COLO668 (cell line): ENCODE measurements at regions not wholly inside any gene's neighbourhood (a gene's known extent, or its start where the extent isn't known, plus 50 kb on each side); places are given as distances from the start of the nearest gene placed in this dataset.

Source experiments
- DNase-seq: peaks from one replicate; lab custom pipeline; 2025; ENCODE audit not compliant: unreplicated experiment; lab: John Stamatoyannopoulos, UW

DNA sequence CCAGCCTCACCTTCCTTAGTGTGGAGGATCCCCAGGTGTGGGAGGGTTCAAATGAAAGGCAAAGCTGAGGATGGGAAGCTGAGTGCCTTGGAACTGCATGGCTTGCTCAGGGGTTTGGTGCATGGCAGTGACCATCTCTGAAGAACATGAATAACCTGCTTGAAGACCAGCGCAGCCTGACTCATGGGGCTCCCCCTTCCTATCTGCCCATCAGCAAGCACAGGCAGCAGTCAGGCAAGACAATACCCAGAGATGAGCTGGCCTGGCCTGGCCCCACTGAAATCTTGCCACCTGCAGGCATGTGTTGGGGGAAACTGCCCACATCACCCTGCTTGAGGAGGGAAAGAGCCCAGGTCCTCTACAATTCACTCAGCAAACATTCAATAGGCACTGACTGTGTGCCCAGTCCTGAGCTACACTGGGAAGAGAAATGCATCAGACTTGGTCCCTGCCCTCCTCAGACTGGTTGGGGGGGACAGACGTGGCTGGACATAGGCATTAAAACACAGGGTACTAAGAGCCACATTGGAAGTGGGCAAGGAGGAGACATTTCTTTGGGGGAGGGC lies 105.0 kb upstream of the ALDH1B1 start:
- no peak for DNase-seq

DNA sequence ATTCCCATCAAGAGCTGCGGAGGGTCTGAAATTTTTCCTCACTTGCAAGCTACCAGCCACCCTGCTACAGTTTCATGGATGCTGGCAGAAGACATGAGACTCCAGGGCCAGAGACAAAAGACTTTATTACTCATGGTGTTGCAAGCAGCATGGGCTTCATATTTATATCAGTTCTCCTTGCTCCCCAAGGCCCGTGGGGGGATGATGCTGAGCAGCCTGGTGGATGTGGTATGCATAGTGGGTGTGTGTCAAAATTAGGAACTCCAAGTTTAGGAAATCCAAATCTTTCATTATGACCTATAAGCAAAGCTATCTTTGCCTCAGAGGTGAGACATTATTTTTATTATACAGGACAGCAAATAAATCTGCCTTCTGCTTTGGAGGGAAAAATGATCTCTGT lies 105.7 kb upstream of the ALDH1B1 start:
- DNase-seq = no peak

DNA sequence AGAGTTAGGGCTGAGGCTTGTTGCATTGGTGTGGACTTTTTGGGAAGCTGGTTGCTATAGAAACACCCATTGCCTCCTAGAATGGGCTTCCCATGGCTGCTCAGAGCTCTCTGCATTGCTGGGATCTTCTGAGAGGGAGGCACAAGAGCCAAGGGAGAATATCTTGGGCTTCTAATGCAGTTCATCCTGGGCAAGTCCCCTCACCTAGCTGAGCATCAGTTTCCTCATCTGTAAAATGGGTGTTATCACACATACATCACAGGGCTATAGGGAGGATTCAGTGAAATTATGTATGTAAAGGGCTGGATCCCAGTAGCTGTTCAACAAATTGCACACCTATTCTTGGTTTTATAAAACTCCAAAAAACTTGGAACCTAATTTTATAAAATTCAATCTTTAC lies 106.1 kb upstream of the ALDH1B1 start:
- DNase-seq = no peak

DNA sequence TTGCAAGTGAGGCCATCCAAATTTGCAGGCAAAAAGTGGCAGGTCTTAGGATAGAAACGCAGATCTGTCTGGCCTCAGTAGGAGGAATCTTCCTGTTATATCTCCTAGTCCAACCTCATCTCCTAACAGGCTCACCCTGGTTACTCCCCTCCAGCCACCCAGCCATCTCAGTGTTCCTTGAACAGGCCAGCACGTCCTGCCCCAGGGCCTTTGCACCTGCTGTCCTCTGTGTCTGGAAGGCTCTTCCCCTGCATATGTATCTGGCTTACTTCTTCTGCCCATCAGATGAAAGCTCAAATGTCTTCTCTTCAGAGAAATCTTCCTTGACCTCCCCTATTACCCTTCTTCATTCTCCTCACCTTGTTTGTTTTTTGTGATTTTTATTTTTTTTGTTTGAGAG lies 107.3 kb upstream of the ALDH1B1 start:
- DNase-seq = no peak

DNA sequence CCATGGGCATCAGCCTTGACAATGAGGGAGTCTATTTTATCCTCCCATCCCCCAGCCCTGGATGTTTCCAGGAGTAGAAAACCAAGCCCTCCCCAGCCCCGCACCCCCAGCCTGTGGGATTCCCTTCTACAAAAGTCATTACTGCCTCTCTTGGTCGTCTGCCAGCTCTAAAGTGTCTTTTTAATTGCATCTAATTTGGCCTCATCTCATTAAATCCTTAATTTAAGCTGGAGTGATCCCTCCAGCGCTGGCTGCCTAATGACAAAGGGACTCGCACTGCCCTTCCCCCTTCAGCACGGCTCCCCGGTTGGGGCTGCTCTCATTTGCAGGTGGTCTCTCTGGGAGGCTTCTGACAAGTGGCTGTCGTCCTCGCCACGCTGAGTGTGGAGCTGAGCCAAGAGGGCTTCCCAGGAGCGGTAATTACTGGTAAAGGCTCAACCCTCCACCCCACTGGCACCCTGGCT lies 107.9 kb upstream of the ALDH1B1 start:
- DNase-seq = no peak

DNA sequence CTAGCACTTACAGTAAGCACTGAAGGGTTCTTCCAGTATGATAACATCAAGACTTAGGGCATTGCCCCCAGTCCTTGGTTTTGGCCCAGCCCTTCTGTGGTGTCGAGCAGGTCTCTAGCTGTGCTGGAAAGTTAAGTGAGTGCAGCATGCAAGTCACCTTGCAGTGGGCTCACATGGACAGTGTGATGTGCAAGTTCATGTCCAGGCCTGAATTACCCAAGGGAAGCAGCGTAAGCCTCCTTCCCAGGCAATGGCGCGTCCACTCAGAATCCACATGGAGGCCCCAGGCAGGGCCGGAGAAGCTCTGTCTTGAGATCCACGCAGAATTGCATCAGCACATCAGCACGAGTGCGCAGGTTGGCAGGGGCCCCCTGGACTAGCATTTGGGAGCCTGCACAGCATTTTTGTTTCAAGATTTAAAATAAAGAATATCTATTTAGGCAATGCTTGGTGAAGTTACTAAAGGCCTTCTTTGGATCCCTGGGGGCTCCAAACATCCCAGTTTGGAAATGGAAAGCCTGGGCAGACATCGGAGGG lies 108.4 kb upstream of the ALDH1B1 start:
- DNase-seq = no peak

DNA sequence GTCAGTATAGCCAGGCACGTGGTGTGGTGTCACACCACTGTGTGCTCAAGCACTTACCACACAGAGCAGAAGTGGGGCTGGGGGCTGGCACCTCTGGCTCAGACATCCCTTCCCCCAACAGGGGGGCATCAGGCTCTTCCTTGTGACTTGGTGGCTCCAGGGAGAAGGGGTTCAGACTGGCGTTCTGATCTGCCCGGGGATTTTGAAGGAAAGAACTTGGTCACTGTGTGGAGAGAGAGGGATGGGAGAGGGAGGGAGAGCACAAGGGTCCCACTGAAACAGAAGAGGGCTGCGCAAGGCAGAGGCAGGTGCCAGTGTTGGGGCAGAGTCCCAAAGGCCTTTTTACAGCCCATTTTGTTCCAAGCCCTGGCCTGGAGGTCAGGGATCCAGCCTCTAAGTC lies 109.7 kb upstream of the ALDH1B1 start:
- DNase-seq = no peak

DNA sequence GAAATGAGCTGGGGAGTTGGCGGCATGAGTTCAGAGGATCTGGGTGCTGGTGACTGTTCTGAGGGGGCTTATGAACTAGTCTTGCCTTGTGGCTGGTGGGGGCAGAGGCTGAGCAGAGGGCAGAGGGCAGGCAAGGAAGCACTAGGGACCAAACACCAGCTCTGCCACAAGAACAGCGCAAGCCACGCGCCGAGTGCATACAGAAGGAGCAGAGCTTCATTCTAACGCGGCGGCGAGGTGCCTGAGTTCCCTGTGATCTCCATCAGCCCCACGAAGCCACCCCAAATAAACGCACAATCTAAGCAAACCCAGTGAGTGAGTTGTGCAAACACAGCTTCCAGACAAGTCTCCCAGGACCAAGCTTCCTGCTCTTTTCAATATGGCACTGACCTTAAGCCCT lies 110.6 kb upstream of the ALDH1B1 start:
- DNase-seq = no peak

DNA sequence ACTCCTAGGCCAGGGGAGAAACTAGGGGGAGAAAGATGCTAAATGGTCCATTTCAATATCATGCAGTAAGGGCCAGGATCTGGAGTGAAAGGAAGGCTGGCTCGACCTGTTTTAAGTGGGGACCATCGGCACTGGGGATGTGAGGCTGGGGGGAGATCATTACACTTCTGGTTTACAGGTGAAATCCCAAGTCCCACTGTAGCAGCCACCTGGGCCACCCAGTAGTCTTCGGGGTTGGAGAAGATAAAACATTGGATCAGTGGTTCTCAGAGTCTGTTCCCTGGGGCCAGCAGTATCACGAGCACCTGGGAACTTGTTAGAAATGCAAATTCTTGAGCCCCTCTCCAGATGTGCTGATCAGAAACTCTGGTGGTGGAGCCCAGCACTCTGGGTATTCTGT lies 111.3 kb upstream of the ALDH1B1 start:
- DNase-seq = no peak

DNA sequence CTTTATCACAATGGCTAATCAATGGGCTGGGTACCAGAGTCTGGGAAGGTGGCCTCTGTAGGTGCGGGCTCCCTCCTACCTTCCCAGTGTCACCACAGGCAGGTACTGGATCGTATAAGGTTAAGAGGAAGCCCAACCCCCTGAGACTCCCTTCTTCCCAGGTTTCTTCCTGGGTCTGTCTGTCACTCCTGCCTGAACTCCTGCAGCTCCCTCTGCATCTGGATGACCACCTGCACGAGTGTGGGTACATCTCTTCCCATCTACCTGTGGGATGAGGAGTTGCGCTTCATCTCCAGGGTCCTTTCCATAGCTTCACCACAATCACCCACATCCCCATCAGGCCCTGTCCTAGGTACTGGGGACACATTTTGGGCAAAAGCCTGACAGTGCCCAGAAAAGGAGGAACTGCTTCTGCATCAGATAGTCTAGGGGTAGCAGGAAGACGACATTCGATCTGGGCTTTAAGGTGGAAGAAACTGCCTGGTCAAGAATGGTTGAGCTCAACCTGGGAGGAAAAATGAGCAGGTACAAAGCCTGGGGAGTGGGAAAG lies 112.2 kb upstream of the ALDH1B1 start:
- DNase-seq = no peak

DNA sequence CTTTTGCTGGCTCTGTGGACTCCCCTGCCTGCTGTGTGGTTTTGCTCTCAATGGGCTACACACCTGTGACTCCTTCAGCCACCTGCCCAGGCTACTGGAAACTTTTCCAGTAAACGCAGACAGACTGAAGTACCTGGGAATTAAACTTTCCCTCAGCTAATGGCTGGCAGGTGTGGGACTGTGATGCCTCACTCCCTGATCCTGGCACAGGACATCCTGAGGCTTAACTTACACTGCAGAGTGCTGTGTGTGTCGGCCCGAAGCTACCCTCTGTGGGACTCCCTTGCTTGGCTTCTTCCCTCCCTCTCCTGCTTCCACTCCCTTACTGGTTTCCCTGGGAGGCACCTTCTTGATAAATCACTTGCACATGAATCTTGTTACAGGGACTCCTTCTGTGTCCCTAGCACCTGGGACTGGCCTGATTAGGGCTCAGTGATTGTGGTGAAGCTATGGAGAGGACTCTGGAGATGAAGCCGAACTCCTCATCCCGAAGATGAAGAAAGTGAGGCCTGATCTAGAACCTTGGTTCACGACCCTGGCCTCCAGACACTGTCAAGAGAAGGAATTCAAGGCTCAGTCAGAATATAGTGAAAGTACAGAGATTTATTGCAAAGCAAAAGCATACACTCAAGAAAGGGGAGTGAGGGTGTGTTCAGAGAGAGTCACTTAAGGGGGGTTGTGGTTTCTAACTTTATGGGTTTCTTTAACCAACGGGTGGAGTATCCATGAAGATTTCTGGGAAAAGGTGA lies 113.4 kb upstream of the ALDH1B1 start:
- no peak for DNase-seq

DNA sequence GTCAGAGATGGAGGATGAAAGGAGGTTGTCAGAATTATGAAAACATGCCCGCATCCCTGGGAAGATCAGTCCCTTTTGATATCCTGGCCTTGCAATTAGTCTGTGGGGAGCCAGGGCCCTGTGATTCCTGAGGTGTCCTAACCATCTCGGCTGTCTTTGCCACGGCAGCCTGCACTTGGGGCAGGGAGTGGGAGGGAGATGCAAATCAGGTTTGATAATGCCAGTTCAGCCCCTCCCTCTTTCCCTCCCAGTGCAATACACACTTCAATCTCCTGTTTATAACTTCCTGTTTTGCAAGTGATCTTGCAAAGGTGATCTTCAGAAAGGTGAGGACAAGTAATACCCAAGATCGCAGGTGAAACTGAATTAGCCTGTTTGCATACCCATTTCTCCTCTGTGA lies 114.0 kb upstream of the ALDH1B1 start:
- DNase-seq = no peak

DNA sequence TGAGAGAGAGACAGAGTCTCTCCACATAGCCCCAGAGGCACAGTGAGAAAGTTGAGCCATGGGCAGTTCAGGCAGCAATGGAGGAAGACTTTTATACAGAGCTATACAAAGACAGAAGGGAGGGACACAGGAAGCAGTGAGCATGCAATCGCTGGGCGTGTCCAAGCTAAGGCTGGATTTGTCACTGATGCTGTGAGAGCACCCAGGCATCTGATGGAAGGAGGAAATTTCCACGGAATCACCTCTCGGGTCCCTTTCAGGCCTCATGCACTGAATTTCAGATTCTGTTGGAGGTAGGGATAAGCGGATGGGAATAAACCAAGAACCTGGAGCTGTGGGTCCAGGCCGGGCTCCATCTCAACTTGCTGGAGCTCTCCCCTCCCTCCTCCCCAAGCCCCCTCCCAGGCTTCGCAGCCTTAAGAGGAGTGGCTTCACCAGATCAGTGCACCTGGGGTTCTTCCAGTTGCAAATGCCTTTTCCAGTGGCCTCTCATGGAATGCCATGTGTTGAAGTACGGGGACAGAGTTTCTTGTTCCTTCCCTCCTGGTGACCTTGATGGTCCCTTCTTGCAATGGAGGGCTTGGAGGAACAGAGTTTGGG lies 114.8 kb upstream of the ALDH1B1 start:
- DNase-seq = no peak

DNA sequence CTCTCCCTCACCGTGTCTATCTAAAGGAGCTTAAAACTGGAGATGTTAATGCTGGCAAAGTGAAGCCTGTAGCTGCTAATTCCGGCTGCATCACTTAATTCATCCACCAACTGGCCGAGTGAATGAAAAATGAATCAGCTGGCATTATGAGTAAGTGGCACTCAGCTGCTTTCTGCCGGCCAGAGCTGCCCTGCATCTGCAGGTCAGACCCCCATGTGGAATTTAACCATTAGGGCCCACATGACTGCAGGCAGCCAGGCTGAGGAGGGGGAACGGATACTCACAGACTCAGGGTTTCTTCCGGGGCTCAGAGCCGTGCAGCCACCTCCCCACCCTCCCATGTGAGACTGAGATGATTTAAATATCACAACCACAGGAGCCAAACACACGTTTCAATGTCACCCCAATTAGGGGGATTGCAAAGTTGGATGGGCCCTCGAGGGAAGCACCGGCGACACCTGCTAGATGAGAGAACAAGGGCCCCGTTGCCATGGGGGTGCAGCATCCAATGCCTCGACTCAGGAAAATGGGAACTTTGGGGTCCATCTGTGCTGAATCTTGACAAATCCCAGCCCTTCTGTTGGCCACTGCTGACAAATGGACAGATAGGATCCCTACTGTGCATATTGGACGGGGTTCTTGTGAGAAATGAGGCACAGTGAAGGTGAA lies 115.6 kb upstream of the ALDH1B1 start:
- no peak for DNase-seq

DNA sequence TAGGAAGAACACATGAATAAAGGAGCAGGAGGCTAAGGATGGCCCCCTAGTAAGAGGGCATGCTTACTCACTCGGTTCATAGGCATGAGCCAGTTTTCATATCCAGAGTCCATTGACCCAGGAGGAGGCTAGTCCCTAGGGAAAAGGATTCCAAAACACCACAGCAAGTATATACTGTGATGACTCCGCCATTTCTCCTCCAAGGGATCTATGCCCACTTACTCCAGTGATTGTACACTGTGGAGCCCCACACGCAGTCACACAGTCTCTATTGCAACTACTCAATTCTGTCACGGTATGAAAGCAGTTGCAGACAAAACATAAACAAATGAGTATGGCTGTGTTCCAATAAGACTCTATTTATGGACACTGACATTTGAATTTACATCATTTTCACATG lies 117.7 kb upstream of the ALDH1B1 start:
- no peak for DNase-seq

DNA sequence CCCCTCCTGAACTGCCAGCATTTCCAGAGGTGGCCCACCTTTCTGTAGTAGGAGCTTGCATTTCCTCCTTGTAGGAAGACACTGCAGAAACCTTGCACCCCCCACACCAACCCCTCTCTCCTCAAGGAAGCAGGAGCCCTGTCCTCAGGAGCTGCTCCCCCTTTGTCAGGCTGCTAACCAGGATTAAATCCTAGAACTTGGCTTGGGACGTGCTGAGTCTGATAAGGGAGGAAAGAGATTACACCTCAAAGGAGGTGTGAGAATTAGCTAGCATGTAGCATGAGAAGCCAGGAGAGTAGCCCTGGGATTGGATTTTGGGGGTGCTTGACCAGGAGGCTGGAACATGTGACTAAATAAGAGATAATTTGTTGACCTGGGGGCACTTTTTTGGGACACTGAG lies 119.8 kb upstream of the ALDH1B1 start:
- no peak for DNase-seq

DNA sequence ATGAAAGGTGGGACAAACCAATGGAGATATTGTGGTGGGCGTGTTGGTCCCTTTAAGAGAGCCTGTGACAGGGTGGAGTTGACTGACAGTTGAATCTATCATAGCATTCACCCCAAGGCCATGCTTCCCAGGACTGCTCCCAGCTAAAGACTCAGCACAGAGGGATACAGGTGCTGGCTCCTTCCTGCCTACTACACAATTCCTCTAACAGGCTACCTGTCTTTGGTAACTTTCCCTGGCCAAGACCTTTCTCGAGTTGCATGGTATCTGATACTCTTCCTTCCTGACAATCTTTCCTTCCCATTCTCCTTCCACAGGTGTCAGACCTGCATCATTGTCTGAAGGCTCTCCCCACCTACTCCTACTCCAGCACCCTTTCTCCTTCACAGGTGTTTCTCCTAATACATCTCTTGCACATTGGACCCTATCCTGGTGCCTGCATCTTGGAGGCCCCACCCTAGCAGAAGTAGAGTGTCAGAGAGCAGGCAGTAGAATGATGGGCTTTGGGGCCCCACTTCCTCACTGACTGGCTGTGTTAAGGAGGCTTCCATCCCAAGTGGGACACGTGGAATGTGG lies 120.7 kb upstream of the ALDH1B1 start:
- no peak for DNase-seq

DNA sequence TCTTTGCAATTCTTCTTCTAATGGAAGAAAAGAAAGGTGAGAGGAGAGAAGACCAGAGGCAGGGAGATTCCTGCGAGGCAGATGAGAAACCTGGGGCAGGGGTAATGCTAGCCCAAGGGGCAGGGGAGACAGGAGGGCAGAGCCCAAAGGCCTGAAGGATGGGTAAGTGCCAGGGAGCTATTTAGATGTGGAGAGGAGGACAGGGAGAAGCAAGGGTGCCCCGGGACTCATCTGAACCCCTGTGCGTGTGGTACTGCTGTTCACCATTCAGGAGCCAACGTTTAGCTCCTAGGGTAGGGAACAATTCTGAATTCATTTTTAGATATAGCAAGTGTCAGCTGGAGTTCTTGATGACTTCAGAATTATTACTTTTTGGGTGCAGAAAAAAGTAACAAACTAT lies 122.7 kb upstream of the ALDH1B1 start:
- no peak for DNase-seq

DNA sequence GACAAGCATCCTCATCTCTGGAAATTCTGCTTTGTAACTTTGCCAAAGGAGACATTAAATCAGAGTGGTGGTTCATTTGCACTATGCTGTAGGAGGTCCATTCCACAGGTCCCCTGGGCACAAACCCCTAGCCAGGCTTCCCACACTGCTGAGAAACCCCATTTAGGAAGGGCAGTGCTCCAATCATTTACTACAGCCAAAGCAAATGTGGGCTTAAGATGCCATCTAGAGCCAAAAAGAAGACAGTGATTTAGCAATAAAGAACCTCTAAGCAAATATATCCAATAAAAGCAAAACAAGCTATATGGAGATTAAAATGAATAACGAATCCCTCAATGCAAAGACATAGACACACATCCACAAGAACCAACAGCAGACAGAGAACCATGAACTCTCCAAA lies 129.0 kb upstream of the ALDH1B1 start:
- DNase-seq = no peak

DNA sequence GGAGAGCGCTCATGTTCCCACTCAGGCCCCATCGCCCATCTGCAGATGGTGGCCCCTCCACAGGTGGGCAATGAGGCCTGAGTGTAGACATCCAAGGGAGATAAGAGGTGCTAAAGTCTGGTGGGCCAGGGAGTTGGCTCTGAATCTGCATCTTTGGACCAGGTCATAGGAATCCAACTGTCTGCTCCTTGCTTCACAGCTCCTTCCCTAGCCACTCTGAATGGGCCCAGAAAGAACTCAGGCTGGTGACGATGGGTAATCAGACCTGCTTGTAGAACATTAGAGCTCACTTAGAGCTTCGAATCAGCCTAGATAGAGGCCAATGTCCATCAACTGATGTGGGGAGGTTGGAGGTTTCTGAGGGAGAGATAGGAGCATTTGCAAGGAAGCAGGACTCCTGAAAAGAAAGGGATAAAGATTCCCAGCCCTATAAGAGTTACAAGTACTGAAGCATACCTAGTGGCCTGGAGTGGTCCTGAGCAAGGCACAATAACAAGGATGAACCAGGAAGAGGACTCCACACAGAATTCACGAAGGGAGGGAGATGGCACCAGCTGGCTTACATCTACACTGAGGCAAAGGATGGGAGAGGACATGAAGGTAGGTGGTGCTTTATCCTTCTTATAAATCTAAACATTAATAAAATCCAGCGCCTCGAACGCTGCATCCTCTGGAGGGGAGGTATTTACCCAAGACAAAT lies 132.8 kb upstream of the ALDH1B1 start:
- no peak for DNase-seq

DNA sequence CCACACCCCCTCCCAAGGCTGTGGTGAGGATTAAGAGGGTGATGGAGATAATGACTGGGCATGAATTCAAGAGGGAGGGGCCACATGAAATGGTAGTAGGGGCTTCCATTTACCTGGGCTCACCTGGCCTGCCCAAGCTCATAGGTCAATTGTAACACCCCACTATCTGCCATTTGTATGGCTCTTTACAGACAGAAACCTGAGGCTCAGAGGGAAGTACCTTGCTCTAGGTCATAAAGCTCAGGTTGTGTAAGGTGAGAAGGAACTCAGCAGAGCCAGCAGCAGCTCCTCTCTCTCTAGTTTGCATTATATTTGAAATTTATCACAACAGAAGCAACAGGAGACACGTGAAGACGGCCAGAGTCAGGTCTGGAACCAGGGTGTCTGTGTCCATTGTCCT lies 133.4 kb upstream of the ALDH1B1 start:
- no peak for DNase-seq
